Colonic mucosa (tissue), 4 donors: ENCODE measurements at regions not wholly inside any gene's neighbourhood (a gene's known extent, or its start where the extent isn't known, plus 50 kb on each side); places are given as distances from the start of the nearest gene placed in this dataset.

Experiments
- DNase-seq: peaks from one replicate; pipeline ENCODE4 v3.0.0-alpha.2; 2020
- H3K27ac ChIP-seq: fragments of 200-600 bp; one replicate; pipeline ENCODE4 v1.8.0; 2021
- H3K27me3 ChIP-seq: fragments of 200-600 bp; one replicate; pipeline ENCODE4 v1.8.0; 2021
- H3K36me3 ChIP-seq: fragments of 200-600 bp; one replicate; pipeline ENCODE4 v1.8.0; 2021
- H3K4me1 ChIP-seq: fragments of 200-600 bp; one replicate; pipeline ENCODE4 v1.8.0; 2021; ENCODE audit warnings: mild to moderate bottlenecking
- H3K4me3 ChIP-seq: fragments of 200-600 bp; one replicate; pipeline ENCODE4 v1.8.0; 2021
- H3K9ac ChIP-seq, 2 donors: one replicate each; pipeline ENCODE4 v1.7.0; 2013; ENCODE audit warnings: control low read depth in 2 of 2, low read depth in 2 of 2, low read length in 2 of 2
- H3K9me3 ChIP-seq: fragments of 200-600 bp; one replicate; pipeline ENCODE4 v1.8.0; 2021
- CTCF ChIP-seq: fragments of 200-600 bp; IDR thresholded peaks from one replicate; pipeline ENCODE4 v1.8.0; 2022; ENCODE audit warnings: antibody characterized with exemption, mild to moderate bottlenecking
- intact Hi-C: fragments of 100-400 bp; cut with DNase I; formaldehyde crosslinking; loops from one replicate; pipeline ENCODE4 v1.14.1; 2022
- donor health status: healthy.
- donor health status: DM: no; HTN: no; CAD: no.
- donor health status: DM: no; HTN: no; CAD: no.

GRCh38 chr12:81930037-81930436 is 170.9 kb upstream of the PPFIA2 start:
- Histone ChIP-seq H3K27me3 (no peaks in the 10 kb centered on the region), H3K36me3 (no peaks in the 10 kb centered on the region), H3K27ac (no peak overlapping the region), H3K4me3 (no peak overlapping the region), H3K4me1 (no peaks in the 10 kb centered on the region), H3K9me3 (no peaks in the 10 kb centered on the region), H3K9ac (no peak overlapping the region)
- no peak for TF ChIP-seq CTCF
- intact Hi-C loops = no loop called here
- DNase-seq = no peak

GRCh38 chr12:81896771-81897170 is 137.6 kb upstream of the PPFIA2 start:
- intact Hi-C loops = no loop called here

GRCh38 chr12:81888961-81889360 is 129.8 kb upstream of the PPFIA2 start:
- intact Hi-C loops = no loop called here

More at GRCh38 chr12:81896771-81897170, 137.6 kb upstream of the PPFIA2 start:
- DNase-seq = no peak
- H3K4me3 ChIP-seq = no peak overlapping the region
- H3K4me1 ChIP-seq = no peaks in the 10 kb centered on the region
- TF ChIP-seq CTCF = no peak
- H3K27ac ChIP-seq = no peak overlapping the region
- H3K9me3 ChIP-seq = no peaks in the 10 kb centered on the region
- H3K9ac ChIP-seq = no peak overlapping the region
- no peaks in the 10 kb centered on the region for H3K27me3 ChIP-seq
- no peaks in the 10 kb centered on the region for H3K36me3 ChIP-seq

GRCh38 chr12:81888106-81888740 is 129.1 kb upstream of the PPFIA2 start:
- Histone ChIP-seq H3K9me3 (no peaks in the 10 kb centered on the region), H3K4me3 (no peak overlapping the region), H3K36me3 (no peaks in the 10 kb centered on the region), H3K9ac (no peak overlapping the region), H3K27me3 (no peaks in the 10 kb centered on the region), H3K4me1 (no peaks in the 10 kb centered on the region), H3K27ac (no peak overlapping the region)
- no peak for TF ChIP-seq CTCF
- no peak for DNase-seq
- intact Hi-C loops = no loop called here

More at GRCh38 chr12:81888961-81889360, 129.8 kb upstream of the PPFIA2 start:
- H3K27ac ChIP-seq = no peak overlapping the region
- no peaks in the 10 kb centered on the region for H3K4me1 ChIP-seq
- H3K9ac ChIP-seq = no peak overlapping the region
- H3K4me3 ChIP-seq = no peak overlapping the region
- no peaks in the 10 kb centered on the region for H3K27me3 ChIP-seq
- no peaks in the 10 kb centered on the region for H3K36me3 ChIP-seq
- H3K9me3 ChIP-seq = no peaks in the 10 kb centered on the region
- DNase-seq = no peak
- no peak for TF ChIP-seq CTCF

GRCh38 chr12:81874586-81874985 is 115.4 kb upstream of the PPFIA2 start:
- DNase-seq = no peak
- no peaks in the 10 kb centered on the region for H3K4me1 ChIP-seq
- no peak for TF ChIP-seq CTCF
- H3K9ac ChIP-seq = no peak overlapping the region
- H3K27me3 ChIP-seq = no peaks in the 10 kb centered on the region
- no peak overlapping the region for H3K27ac ChIP-seq
- no peaks in the 10 kb centered on the region for H3K36me3 ChIP-seq
- intact Hi-C loops = no loop called here
- H3K4me3 ChIP-seq = no peak overlapping the region
- H3K9me3 ChIP-seq = no peaks in the 10 kb centered on the region
